Cardiac fibroblast (primary cell): ENCODE measurements at regions not wholly inside any gene's neighbourhood (a gene's known extent, or its start where the extent isn't known, plus 50 kb on each side); places are given as distances from the start of the nearest gene placed in this dataset.

Experiments used
- DNase-seq, 2 donors: peaks; one replicate each; pipeline versions ENCODE4 v3.0.0 to v3.0.0-alpha.2; 2010; ENCODE audit warnings: low read depth in 2 of 2
- H3K4me3 ChIP-seq, 2 donors: replicated peaks in 1 of 2; 1 replicate in 1 of 2; 2 replicates in 1 of 2; pipeline ENCODE4 v1.5.1; 2011; ENCODE audit warnings: low read depth in 2 of 2, low read length in 2 of 2, mild to moderate bottlenecking in 2 of 2, moderate library complexity in 1 of 2
- TF ChIP-seq, protein P1 (sequence below): IDR thresholded peaks from one replicate; pipeline ENCODE4 v1.5.1; 2011; ENCODE audit warnings: low read depth, mild to moderate bottlenecking, low read length, inconsistent platforms

DNA sequence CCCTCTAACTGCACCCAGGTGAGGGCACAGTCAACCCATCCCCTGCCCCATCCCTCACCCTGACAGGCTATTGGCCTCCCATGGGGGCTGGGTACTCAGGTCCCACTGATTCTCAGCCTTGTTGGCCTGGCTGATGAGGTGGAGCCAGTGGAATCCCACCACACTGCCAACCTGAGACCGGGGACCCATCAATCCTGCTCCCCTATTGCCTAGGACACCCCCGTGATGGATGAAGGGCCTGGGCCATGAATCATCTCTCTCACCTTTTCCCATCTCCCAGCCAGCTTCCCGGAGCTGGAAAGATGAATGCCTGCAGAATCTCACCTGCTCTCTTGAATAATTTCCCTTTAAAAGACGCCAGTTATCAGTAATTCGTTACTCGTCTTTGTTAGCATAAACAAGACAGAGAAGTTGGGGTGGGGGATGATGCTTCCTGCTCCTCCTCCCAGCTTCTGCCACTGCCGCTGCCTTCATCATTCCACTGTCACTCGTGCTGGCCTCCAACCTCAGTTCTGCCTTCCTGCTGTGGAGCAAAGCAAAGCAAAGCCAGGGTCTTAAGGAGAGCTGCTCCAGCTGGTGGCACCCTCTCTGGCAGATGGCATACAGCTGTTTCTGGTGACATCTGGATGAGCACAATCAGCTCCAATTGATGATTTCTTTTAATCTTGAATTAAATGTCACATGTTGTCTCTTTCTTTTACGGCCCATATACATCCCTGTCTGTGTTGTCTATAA, 204.0 kb upstream of the NECTIN1 start:
- TF ChIP-seq, protein P1, sequence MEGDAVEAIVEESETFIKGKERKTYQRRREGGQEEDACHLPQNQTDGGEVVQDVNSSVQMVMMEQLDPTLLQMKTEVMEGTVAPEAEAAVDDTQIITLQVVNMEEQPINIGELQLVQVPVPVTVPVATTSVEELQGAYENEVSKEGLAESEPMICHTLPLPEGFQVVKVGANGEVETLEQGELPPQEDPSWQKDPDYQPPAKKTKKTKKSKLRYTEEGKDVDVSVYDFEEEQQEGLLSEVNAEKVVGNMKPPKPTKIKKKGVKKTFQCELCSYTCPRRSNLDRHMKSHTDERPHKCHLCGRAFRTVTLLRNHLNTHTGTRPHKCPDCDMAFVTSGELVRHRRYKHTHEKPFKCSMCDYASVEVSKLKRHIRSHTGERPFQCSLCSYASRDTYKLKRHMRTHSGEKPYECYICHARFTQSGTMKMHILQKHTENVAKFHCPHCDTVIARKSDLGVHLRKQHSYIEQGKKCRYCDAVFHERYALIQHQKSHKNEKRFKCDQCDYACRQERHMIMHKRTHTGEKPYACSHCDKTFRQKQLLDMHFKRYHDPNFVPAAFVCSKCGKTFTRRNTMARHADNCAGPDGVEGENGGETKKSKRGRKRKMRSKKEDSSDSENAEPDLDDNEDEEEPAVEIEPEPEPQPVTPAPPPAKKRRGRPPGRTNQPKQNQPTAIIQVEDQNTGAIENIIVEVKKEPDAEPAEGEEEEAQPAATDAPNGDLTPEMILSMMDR: no peak
- no peak for DNase-seq
- H3K4me3 ChIP-seq: no peak overlapping the region

DNA sequence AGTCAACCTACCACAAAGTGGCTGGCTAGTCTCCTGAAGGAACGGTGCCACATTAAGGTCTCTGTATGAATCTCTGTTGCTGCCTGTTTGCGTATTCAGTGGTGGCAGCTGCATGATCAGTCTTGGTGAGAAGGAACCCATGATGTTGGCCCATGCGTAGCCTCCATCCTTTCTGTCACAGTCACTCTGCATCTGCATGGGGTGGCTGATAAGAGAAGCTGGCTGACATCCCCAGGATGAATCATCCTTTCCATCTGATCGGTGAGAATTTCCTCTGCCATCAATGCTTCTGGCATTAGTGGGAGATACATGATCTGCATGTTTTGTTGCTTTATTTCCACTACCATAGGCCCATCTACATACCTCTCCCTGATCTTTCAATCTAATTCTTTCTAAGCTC, 199.0 kb upstream of the NECTIN1 start:
- no peak overlapping the region for H3K4me3 ChIP-seq
- TF ChIP-seq, protein P1: no peak
- DNase-seq: no peak

DNA sequence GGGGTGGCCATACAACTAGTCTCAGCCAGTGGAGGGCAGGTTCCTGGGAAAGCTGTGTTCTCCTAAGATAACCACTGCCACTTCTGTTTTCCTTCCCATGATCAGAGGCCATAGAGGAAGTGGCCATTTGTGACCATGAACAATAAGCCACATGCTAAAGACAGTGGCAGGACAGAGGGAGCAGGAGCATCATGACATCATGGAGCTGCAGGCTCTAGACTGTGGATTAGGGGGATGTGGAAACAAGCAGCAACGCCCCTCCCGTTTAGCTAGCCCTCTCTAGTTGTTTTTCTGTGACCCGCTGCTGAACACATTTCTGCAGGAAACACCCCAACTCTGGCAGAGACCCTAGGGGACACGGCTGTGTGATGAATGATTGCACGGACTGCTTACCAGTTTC, 195.0 kb upstream of the NECTIN1 start:
- H3K4me3 ChIP-seq: no peak overlapping the region
- DNase-seq: no peak
- TF ChIP-seq, protein P1: no peak

DNA sequence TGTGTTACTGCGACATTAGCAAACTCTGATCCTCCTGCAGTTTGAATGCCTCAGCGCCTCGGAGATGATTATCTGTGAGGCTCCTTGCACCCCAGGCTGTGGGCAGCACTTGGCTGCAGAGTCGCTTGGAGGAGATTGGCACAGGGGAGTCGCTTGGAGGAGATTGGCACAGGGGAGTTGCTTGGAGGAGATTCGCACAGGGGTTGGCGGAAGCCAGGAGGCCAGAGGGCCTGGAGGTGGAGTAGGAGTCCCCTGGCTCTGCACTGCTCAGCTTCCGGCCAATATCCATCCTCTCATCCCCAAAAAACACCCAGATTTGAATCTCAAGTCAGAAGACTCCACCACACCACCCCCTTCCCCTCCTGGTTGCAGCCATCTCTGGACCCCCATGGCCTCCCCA, 192.6 kb upstream of the NECTIN1 start:
- no peak for DNase-seq
- no peak overlapping the region for H3K4me3 ChIP-seq
- TF ChIP-seq, protein P1: no peak

DNA sequence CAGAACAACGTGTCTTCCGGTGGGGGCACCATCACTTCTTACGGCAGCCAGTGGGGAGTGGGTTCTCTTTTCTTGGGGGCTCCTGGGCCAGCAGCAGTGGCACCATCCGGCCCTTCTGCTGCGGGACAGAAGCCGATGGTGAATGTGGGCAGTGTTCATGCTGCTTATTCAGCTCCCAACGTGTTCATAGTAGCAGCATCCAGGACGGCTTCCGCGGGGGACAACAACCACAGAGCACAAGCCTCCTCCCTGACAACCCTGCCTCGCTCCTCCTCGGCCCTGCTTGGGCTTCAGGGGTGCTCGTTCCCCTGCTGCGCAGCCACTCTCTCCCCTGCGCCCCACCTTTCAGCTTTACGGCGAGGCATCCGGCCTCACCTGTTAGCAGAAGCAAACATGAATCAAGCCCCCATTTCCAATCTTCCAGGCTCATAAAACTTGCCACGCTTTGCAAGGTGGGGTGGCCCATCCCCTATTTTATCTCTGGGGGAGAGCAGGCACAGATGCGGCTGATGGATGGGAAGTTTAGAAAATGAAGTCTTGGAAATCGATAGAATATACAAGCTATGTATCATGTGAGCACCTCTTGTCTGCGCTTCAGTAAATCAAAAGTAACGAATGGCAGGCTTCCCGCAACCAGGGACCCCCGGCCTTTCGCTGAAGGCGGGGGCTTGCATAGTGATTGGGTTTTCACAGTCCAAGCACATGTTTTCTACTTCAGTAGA, 191.8 kb upstream of the NECTIN1 start:
- no peak for DNase-seq
- no peak overlapping the region for H3K4me3 ChIP-seq
- TF ChIP-seq, protein P1: no peak

DNA sequence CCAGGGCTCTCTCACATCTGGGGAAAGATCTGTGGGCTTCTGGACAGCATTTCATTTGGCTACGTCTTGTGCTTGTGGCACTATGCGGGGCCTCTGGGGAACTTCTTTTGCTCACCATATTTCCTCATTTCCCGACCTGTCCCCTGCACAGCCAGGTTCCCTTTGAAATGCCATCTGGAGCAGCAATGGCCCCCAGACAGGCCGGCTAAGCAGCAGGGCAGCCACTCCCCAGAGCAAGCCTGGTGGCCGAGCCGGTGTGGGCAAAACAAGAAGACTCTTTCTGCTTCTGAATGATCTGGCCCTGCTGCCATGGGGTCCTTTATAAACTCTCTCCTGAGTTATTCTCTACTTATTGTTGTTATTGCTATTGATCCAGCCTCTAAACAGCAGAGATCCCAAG, 190.7 kb upstream of the NECTIN1 start:
- no peak overlapping the region for H3K4me3 ChIP-seq
- DNase-seq: no peak
- TF ChIP-seq, protein P1: no peak
